GM19035 (cell line): ENCODE measurements at regions not wholly inside any gene's neighbourhood (a gene's known extent, or its start where the extent isn't known, plus 50 kb on each side); places are given as distances from the start of the nearest gene placed in this dataset.
"Not testable (repeated sequence)": the region's sequence is repeated elsewhere in the genome, so short reads cannot be mapped to it uniquely, and the experiment has no call there.

ENCODE experiments used
- ATAC-seq: cut with Tn5 transposase; IDR thresholded peaks from one replicate; pipeline ENCODE4 v1.9.1; 2021; ENCODE audit not compliant: unreplicated experiment

DNA sequence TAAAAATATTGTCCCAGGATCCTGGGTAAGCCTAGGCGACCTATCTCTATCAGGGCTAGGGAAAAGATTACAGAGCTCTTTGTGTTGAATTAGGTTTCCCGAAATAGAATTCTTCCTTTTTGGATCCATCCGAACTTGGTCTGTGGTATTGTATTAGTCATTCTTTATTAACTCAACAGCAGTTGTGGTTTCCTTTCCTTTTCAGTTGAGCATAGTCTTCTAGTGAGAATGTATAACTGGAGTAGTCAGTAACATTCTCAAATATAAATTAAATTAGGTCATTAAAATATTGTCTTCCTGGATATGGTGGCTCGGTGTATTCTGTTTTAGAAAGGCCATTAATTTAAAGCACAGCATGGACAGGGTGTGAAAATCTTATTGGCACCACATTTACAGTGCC, 520.4 kb downstream of the NLGN4X start:
- no peak for ATAC-seq

DNA sequence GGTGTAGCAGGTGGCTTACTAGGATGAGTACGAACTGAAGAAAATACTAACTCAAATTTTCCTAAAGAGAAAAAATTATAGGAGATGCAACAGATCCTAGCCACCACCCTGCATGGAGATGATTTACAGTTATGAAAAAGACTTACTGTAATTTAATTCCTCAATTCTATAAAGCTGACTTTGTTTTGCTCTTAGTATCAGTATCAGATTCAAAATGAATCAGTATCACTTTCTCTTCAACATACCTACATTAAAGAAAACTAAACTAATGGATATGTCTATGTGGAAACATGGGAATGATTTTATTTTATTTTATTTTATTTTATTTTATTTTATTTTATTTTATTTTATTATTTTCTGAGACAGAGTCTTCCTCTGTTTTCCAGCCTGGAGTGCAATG, 525.8 kb downstream of the NLGN4X start:
- ATAC-seq: no peak

DNA sequence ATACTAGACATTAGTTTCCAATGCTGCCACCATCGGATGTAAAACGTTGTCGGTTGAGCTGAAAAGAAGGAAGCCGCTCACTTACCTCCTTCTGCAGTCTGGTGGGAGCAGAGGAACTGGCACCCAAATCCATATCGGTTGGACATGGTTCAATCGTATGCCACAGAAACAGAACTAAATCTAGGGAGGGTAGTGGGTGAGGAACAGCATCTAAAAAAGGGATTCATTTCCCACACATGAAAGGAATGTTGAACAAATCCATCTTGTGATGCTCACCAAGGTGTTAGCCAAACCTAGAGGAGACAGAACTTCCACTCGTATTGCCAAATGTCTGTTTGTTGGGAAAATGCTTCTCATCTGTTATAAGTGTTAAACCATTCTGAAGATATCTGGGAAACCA, 532.7 kb downstream of the NLGN4X start:
- no peak for ATAC-seq

DNA sequence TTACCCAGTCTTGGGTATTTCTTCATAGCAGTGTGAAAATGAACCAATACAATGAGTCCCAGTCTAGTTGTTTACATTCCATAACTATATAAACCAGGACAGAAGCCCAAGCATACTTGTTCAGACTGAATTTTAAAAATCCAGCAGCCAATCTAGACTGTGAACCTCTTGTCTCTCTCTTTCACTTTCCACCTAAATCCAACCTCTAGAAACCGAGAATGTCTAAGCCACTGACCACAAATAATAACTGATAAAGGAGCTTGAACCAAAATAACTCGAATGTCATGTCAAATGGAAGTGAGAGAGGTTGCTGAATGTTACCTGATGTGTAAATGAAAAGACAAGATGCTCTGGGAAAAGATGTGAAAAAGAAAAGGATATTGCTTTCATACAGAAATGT, 544.7 kb downstream of the NLGN4X start:
- no peak for ATAC-seq

DNA sequence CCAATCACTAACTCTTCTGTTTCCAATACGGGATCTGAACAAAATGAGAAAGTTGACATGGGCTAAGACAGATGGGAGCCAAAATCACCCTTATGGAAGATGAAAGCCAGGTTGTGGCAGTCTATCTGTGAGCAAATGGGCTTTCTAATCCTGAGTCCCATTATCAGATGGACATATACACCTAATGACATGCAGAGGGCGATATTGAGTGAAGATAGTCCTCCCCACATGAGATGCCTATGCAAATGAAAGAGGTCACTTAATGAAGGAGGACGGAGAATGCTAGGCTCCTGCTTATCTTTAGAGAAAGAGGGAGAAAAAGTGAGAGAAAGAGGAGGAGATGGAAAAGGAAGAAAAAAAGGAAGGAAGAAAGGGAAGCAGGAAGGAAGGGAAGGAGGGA, 547.5 kb downstream of the NLGN4X start:
- ATAC-seq: no peak

DNA sequence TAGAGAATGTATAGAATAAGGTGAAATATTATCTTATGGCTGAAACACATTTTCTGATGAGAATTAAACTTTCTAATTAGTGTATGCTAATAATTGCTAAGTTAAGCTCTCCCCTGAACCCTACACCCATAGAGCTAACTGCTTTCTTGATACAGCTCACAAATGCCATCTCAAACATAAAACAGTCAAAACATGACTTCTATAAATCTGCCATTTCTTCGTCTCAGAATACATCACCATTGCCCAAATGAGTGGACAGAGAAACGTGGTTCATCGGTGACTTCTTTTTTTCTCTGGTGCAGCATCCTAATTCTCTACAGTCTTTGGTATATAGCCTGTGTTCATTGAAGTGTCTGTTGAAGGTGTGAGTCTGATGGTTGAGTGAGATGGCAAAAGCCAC, 554.6 kb downstream of the NLGN4X start:
- ATAC-seq: no peak

DNA sequence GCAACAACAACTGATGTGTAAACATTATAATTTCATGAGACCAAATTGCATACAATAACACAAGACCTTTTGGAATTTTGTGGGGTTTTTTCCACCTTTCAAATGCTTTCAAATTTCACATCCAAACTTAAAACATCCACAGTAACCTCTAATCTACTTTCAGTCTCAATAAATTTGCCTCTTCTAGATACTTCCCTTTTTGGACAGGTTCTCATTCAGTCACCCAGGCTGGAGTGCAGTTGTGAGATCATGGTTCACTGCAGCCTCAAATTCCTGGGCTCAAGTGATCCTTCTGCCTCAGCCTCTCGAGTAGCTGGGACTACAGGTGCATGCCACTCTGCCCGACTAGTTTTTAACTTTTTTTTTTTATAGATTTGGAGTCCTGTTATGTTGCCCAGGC, 556.6 kb downstream of the NLGN4X start:
- ATAC-seq: no peak

DNA sequence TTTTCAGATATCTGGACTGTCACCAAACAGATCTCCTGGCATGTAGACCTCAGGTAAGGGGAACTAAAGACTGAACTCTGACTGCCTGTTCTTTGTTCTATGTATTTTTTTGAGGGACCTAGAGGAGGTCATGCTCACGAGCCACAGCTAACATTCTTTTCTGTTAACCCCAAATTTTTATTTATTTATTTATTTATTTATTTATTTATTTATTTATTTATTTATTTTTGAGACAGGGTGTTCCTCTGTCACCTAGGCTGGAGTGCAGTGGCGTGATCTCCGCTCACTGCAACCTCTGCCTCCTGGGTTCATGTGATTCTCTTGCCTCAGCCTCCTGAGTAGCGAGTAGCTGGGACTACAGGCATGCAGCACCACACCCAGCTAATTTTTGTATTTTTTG, 562.0 kb downstream of the NLGN4X start:
- ATAC-seq: not testable (repeated sequence)

DNA sequence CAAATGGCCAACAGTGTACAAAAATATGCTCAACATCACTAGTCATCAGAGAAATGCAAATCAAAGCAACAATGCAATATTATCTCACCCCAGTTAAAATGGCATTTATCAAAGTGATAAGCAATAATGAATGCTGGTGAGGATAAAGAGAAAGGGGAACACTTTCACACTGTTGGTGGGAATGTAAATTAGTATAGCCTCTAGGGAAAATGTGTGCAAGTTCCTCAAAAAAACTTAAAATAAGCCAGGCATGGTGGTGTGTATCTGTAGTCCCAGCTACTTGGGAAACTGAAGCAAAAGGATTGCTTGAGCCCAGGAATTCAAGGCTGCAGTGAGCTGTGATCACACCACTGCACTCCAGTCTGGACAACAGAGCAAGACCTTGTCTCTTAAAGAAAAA, 572.1 kb downstream of the NLGN4X start:
- no peak for ATAC-seq

DNA sequence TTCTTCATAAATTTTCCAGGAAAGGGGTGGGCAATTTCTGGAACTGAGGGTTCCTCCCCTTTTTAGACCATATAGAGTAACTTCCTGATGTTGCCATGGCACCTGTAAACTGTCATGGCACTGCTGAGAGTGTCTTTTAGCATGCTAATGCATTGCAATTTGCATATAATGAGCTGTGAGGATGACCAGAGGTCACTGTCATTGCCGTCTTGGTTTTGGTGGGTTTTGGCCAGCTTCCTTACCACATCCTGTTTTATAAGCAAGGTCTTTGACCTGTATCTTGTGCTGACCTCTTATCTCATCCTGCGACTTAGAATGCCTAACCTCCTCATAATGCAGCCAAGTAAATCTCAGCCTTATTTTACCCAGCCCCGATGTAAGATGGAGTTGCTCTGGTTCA, 577.8 kb downstream of the NLGN4X start:
- ATAC-seq: no peak

DNA sequence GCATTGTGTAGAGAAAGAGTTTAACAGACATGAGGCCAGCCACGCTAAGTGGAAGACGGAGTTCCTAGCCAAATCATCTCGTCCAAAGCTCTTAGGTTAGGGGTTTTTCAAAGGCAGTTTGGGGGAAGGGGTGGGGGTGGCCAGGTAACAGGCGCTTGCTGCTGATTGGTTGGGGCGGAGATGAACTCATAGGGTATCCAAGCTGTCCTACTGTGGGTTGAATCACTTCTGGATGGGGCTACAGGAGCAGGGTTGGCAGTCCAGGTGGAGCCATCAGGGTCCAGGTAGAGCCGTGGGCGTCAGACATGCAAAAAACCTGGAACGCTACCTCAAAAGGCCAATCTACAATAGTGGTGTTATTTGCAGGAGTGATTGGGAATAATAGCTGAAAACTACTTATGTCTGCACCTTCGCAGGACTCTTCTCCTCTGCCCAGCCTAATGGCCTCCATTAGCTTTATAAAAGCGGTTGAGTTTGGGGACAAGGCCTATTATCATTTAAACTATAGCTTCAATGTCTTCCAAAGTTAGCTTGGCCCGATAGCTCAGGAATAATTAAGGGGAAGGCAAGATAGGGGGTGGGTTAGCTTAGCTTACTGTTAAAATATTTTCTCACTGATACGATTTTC, 579.6 kb downstream of the NLGN4X start:
- no peak for ATAC-seq

DNA sequence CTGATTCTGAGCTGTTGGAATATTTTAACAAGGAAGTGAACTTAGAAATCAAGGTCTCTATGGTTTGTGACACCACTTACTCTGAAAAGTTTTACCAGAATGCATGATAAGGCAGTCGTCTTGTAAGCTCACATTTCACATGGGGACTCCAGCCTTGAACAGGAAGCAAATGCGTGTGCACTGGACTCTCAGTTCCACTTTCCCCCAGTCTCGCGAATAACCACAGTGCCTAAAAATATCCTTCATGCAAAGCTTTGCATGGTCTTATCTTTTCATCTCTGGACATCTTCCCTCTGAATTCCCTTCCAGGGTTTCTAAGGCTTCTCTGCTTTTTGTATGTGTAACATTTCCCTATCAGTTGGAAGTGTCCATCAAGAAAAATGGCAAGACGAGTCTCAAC, 581.8 kb downstream of the NLGN4X start:
- peak; percentile 96 for ATAC-seq

DNA sequence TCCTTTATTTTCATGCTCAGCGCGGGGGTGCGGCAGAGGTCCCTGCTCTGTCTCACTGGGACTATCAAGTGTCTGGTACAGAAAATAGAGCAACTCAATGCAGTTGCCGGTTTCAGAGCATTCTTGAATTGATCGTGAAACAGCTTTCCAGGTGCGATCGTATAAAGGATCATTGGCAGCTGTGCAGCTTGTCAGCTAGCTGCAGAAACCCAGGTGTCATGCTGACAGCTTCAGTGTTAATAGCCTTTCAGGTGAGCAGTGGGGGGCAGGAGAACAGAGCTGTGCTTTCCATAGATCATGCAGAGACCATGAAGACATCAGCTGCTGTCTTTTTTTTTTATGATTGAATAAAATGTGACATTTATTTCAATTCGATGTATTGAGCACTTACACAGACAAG, 583.9 kb downstream of the NLGN4X start:
- no peak for ATAC-seq

DNA sequence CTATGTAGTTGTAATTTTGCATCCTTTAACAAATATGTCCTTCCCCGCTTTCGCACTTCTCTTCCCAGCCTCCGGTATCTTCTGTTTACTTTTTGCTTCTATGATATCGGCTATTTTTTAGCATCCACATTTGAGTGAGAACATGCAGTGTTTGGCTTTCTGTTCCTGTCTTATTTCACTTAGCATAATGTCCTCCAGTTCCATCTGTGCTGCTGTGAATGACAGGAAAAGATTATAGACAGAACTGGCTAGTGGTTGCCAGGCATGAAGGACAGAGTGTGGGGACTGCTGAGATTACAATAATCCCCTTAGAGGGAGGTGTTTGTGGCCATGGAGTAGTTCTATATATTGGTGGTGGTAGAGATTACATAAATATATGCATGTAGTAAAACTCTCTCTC, 588.6 kb downstream of the NLGN4X start:
- no peak for ATAC-seq

DNA sequence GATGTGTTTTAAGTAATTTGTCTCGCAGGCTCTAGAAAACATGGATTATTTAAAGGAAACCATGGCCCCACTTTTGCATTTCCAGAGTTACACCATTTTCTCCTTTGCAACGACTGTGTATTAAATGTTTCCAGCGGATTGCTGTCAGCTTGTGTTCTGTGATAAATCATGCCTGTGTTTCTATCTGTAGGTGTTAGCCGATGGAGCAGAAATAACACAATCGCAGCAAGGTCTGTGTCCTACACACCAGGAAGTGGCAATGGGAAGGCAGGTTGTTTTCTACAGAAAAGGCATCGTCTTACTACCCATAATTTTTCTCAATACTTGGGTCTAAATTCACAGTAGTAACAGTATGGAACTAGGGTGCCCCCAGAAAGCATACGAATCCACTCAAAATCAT, 590.1 kb downstream of the NLGN4X start:
- ATAC-seq: no peak

DNA sequence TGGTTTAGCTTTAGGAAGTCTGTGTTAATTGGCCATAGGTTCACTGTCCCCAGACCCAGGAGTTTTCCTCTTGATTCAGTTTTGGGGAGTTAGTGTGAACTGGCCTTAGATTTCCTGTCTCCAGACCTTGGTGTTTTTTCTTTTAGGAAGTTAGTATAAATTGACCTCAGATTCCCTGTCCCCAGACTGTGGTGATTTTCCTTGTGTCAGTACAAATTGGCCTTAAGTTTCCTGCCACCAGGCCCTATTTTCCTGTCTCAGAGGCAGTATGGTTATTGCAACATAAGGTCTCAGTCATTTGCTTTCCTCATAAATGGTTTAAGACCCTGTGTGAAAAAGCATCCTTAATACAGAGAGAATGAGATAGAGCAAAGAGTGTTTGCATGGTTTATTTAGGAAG, 595.8 kb downstream of the NLGN4X start:
- no peak for ATAC-seq

DNA sequence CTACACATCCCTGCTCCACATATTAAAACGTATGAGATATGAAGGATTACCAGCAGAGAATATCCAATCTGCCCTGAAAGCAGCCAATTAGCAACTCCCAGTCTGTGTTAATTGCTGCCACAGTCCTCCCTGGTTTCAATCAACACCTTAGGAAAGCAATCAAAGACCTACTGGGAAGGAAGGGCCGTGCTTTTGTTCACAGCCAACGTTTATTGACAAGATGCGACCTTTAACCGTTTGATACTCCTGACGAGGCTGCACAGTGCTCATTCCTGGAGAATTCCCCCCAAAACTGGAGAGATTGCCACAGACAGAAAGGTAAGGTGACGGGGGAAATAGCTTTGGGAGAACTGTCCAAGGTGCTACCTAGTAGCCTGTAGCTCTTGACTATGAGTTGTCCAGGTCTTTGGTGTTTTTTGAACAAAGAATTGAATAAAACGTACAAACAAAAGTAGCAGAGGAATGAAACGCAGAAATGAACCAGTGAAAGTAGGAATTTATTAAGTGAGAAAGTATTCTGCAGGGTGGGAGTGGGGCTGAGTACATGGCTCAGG, 596.5 kb downstream of the NLGN4X start:
- no peak for ATAC-seq

DNA sequence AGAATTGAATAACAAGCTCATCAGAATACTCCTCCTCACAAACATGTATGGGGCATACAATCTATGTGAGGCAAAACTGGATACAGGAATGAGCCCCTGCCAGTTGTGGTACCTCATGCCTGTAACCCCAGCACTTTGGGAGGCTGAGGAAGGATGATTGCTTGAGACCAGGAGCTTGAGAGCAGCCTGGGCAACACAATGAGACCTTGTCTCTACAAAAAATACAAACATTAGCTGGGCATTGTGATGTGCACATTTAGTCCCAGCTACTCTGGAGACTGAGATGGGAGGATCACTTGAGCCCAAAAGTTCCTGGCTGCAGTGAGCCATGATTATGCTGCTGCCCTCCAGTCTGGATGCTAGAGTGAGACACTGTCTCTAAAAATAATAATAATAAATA, 611.0 kb downstream of the NLGN4X start:
- ATAC-seq: no peak

DNA sequence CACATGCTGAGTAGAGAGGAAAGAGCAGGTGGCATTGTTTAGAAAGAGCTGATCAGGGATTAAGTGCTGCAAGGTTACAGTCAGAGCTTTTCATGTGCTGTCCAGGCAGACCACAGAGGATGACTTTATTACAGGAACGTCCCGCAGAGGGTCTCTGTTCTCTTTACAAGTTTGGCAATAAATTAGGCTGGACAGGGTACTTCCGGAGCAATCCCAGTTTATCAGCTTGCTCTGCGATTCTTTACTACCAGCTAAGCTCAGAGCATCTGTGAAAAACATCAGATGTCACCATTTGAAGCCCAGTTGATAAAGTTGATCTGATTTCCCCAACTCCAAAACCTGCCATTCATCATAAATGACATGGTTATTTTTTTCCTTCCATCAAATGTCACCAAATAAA, 633.1 kb downstream of the NLGN4X start:
- no peak for ATAC-seq

DNA sequence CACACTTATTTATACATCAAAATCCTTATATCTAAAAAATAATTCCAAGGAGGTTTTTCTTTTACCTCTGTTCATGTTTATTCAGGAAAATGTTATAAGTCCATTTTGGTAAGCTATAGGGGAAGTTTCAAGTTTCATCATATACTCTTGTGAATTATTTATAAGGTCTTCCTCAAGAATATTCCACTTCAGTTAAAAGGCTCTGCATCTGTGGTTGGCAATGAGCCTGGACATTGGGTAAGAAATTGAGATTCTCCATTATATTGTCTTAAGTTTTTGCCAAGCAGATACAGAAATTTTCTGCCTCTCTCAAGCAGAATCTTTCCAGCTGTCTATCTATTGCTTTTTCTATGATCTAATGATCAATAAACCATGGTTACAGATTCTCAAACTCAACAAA, 641.9 kb downstream of the NLGN4X start:
- ATAC-seq: no peak

DNA sequence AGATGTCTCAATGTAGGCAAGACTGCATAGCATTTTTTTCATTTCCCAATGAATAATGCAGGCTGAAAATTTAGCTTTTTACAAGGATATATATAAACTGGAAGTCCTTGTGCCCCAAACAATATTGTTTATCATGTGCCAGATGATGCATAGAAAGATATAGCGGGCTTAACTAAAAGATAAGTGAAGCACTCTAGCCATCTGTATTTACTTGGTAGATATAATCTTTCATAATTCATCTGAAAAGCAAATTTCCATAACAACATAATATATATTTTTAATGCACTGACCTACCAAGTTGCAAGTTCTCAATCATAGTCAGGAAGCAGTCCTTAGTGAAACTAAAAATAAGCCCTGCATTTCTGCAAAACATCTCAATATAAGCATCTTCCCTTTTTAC, 653.3 kb downstream of the NLGN4X start:
- no peak for ATAC-seq

DNA sequence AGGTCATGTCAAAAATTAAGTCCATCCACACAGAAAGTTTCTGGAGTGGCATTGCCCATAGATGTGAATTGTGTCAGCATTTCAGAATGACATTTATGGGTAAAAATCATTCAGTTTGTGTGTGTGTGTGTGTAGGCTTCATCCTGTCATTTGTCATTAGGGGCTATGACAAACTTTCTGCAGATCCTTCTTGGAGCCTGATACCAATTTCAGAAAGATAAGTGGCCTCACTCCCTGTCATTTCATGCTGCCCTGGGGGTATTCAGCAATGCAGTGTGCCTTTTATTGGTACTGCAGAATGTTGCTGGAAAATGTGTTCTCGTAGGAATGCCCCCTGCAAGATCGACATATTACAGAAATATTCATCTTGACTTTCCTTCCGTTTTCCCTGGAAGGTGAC, 659.7 kb downstream of the NLGN4X start:
- no peak for ATAC-seq

DNA sequence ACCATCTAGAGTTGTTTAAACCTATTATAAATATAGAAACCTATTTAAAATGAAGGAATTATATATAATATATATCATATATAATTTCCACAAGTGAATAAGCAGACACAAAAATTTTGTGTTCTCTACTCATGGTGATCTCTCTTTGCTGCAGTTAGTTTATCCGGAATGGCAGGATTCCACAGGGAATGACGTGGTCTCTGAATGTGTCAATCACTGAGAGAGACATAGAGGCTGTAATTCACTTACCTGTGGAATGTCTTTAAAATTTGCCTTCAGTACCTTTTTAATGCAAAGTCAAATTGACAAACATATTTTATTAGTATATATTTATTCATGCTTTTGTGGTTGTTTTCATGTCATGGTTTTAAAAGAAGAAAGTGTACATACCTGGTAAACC, 669.3 kb downstream of the NLGN4X start:
- no peak for ATAC-seq
